ENCODE measurements at regions not wholly inside any gene's neighbourhood (a gene's known extent, or its start where the extent isn't known, plus 50 kb on each side); places are given as distances from the start of the nearest gene placed in this dataset.

GRCh38 chr2:71778936-71779773 lies 325.8 kb downstream of the DYSF start:
- no peaks in the 10 kb centered on the region for H3K79me2 ChIP-seq (ENCODE audit: insufficient read depth)
- no peak overlapping the region for H3K27ac ChIP-seq
- no peak overlapping the region for H2AFZ ChIP-seq
- no peaks in the 10 kb centered on the region for H4K20me1 ChIP-seq (ENCODE audit: insufficient read depth)
- in situ Hi-C loops (cut with MboI) = no loop called here
- no peak overlapping the region for H3K9ac ChIP-seq
- H3K9me2 ChIP-seq (ENCODE audit: insufficient read depth) = no peaks in the 10 kb centered on the region
- no peak overlapping the region for H3K4me3 ChIP-seq
- H3F3A ChIP-seq (ENCODE audit: insufficient read depth) = peaks cover 11% of the 10 kb centered on the region; the same call in 1 of the 2 replicates
- no peaks in the 10 kb centered on the region for H3K9me3 ChIP-seq (ENCODE audit: low read depth)
- no peaks in the 10 kb centered on the region for H3K27me3 ChIP-seq (replicated peaks; ENCODE audit: insufficient read depth)
- DNase-seq = peak; percentile 58
- peaks cover 20% of the 10 kb centered on the region for H3K4me1 ChIP-seq (ENCODE audit: insufficient read depth)
- H3K36me3 ChIP-seq (ENCODE audit: low read depth) = no peaks in the 10 kb centered on the region
- H3K4me2 ChIP-seq (ENCODE audit: unreplicated experiment) = no peak overlapping the region
- no peak for TF ChIP-seq EZH2phosphoT487 (IDR thresholded peaks at IDR 0.05; ENCODE audit: insufficient read depth, low read depth)
- TF ChIP-seq EZH2 (IDR thresholded peaks at IDR 0.05; ENCODE audit: insufficient read depth, poor library complexity, severe bottlenecking) = no peak
- 56 to 68% methylated on average over 8 of the region's 8 CpGs for WGBS, 2 experiments (ENCODE audit: low coverage in 1 of 2, low lambda C conversion rate in 2 of 2, missing lambda C conversion rate in 2 of 2)

- Histone ChIP-seq H3K27me3 (replicated peaks; ENCODE audit: insufficient read depth) (no peaks in the 10 kb centered on the region), H3K9me2 (ENCODE audit: insufficient read depth) (no peaks in the 10 kb centered on the region), H3K36me3 (ENCODE audit: low read depth) (no peaks in the 10 kb centered on the region), H4K20me1 (ENCODE audit: insufficient read depth) (no peaks in the 10 kb centered on the region), H3F3A (ENCODE audit: insufficient read depth) (peaks cover 5% of the 10 kb centered on the region; the same call in 1 of the 2 replicates), H3K79me2 (ENCODE audit: insufficient read depth) (no peaks in the 10 kb centered on the region), H3K4me2 (ENCODE audit: unreplicated experiment) (no peak overlapping the region), H3K4me1 (ENCODE audit: insufficient read depth) (peaks cover 14% of the 10 kb centered on the region), H3K27ac (no peak overlapping the region), H3K9ac (no peak overlapping the region), H3K9me3 (ENCODE audit: low read depth) (no peaks in the 10 kb centered on the region), H2AFZ (no peak overlapping the region), H3K4me3 (no peak overlapping the region)
- in situ Hi-C loops (cut with MboI) = no loop called here
- TF ChIP-seq EZH2phosphoT487 (IDR thresholded peaks at IDR 0.05; ENCODE audit: insufficient read depth, low read depth) (no peak), EZH2 (IDR thresholded peaks at IDR 0.05; ENCODE audit: insufficient read depth, poor library complexity, severe bottlenecking) (no peak)
- WGBS, 2 experiments (ENCODE audit: low coverage in 1 of 2, low lambda C conversion rate in 2 of 2, missing lambda C conversion rate in 2 of 2) = 64 to 80% methylated on average over 2 of the region's 2 CpGs
- no peak for DNase-seq
Observed at GRCh38 chr2:71778514-71778913, 325.2 kb downstream of the DYSF start.

GRCh38 chr2:71777946-71778345 lies 324.6 kb downstream of the DYSF start:
- H3K27ac ChIP-seq = no peak overlapping the region
- no peaks in the 10 kb centered on the region for H3F3A ChIP-seq (ENCODE audit: insufficient read depth)
- TF ChIP-seq EZH2phosphoT487 (IDR thresholded peaks at IDR 0.05; ENCODE audit: insufficient read depth, low read depth) (no peak), EZH2 (IDR thresholded peaks at IDR 0.05; ENCODE audit: insufficient read depth, poor library complexity, severe bottlenecking) (no peak)
- no peaks in the 10 kb centered on the region for H3K9me3 ChIP-seq (ENCODE audit: low read depth)
- H2AFZ ChIP-seq = no peak overlapping the region
- in situ Hi-C loops (cut with MboI) = no loop called here
- no peaks in the 10 kb centered on the region for H3K36me3 ChIP-seq (ENCODE audit: low read depth)
- H3K4me1 ChIP-seq (ENCODE audit: insufficient read depth) = peaks cover 9% of the 10 kb centered on the region
- no peak overlapping the region for H3K9ac ChIP-seq
- no peaks in the 10 kb centered on the region for H3K79me2 ChIP-seq (ENCODE audit: insufficient read depth)
- DNase-seq = no peak
- H3K4me2 ChIP-seq (ENCODE audit: unreplicated experiment) = no peak overlapping the region
- WGBS, 2 experiments (ENCODE audit: low coverage in 1 of 2, low lambda C conversion rate in 2 of 2, missing lambda C conversion rate in 2 of 2) = 84 to 93% methylated on average over 4 of the region's 4 CpGs
- H4K20me1 ChIP-seq (ENCODE audit: insufficient read depth) = no peaks in the 10 kb centered on the region
- no peaks in the 10 kb centered on the region for H3K9me2 ChIP-seq (ENCODE audit: insufficient read depth)
- H3K27me3 ChIP-seq (replicated peaks; ENCODE audit: insufficient read depth) = no peaks in the 10 kb centered on the region
- no peak overlapping the region for H3K4me3 ChIP-seq

GRCh38 chr2:71776227-71776626 lies 322.9 kb downstream of the DYSF start:
- no peak overlapping the region for H3K27ac ChIP-seq
- WGBS, 2 experiments (ENCODE audit: low coverage in 1 of 2, low lambda C conversion rate in 2 of 2, missing lambda C conversion rate in 2 of 2) = 57 to 62% methylated on average over 3 of the region's 3 CpGs
- H3K4me1 ChIP-seq (ENCODE audit: insufficient read depth) = 0 out of 2 replicates have a peak, but pooled peaks cover 6% of the 10 kb centered on the region
- H4K20me1 ChIP-seq (ENCODE audit: insufficient read depth) = no peaks in the 10 kb centered on the region
- no peaks in the 10 kb centered on the region for H3K27me3 ChIP-seq (replicated peaks; ENCODE audit: insufficient read depth)
- H3K4me3 ChIP-seq = no peak overlapping the region
- H3K36me3 ChIP-seq (ENCODE audit: low read depth) = no peaks in the 10 kb centered on the region
- no peaks in the 10 kb centered on the region for H3K79me2 ChIP-seq (ENCODE audit: insufficient read depth)
- DNase-seq = no peak
- H3K9ac ChIP-seq = no peak overlapping the region
- in situ Hi-C loops (cut with MboI) = no loop called here
- no peak overlapping the region for H2AFZ ChIP-seq
- no peaks in the 10 kb centered on the region for H3K9me2 ChIP-seq (ENCODE audit: insufficient read depth)
- no peaks in the 10 kb centered on the region for H3K9me3 ChIP-seq (ENCODE audit: low read depth)
- no peak for TF ChIP-seq EZH2phosphoT487 (IDR thresholded peaks at IDR 0.05; ENCODE audit: insufficient read depth, low read depth)
- no peak for TF ChIP-seq EZH2 (IDR thresholded peaks at IDR 0.05; ENCODE audit: insufficient read depth, poor library complexity, severe bottlenecking)
- H3K4me2 ChIP-seq (ENCODE audit: unreplicated experiment) = no peak overlapping the region
- no peaks in the 10 kb centered on the region for H3F3A ChIP-seq (ENCODE audit: insufficient read depth)

All from GM23248 (cell line).